OCI-LY7 (cell line): ENCODE measurements at regions not wholly inside any gene's neighbourhood (a gene's known extent, or its start where the extent isn't known, plus 50 kb on each side); places are given as distances from the start of the nearest gene placed in this dataset.

ENCODE experiments used
- BruUV-seq: library from RNA; stranded (reverse); fragments of 400-500 nt; replicated peaks from 2 replicates; lab custom pipeline; 2021; lab: Mats Ljungman, UMichigan
- CTCF ChIA-PET: fragments of 300-600 bp; sonication (Branson Sonifier 250); formaldehyde crosslinking; loops from one replicate; lab custom pipeline; 2022; ENCODE audit warnings: antibody characterized with exemption; ENCODE audit not compliant: unreplicated experiment; lab: Charles Lee
- POLR2A ChIA-PET: fragments of 300-600 bp; sonication (Branson Sonifier 250); formaldehyde crosslinking; loops from one replicate; lab custom pipeline; 2022; ENCODE audit warnings: antibody characterized with exemption; lab: Charles Lee
- DNase-seq: peaks from one replicate; pipeline ENCODE4 v3.0.0-alpha.2; 2015; ENCODE audit warnings: low spot score
- H2AFZ ChIP-seq: fragments of 200-600 bp; sonication (generic), shearing (Covaris generic); 2 replicates; pipeline ENCODE4 v1.6.1; 2014; ENCODE audit warnings: mild to moderate bottlenecking, antibody characterized with exemption, low read length, moderate library complexity
- H3K27ac ChIP-seq: fragments of 200-600 bp; sonication (generic); 2 replicates; pipeline ENCODE4 v1.5.1; 2014; ENCODE audit warnings: mixed run types, low read depth, mild to moderate bottlenecking, moderate library complexity, low read length, inconsistent platforms; ENCODE audit not compliant: poor library complexity, severe bottlenecking
- H3K36me3 ChIP-seq: fragments of 200-600 bp; sonication (generic); 2 replicates; pipeline ENCODE4 v1.6.1; 2014; ENCODE audit warnings: mild to moderate bottlenecking, antibody characterized with exemption, low read length, moderate library complexity, mixed read lengths; ENCODE audit not compliant: insufficient read depth
- H3K4me1 ChIP-seq: fragments of 200-600 bp; sonication (generic); 2 replicates; pipeline ENCODE4 v1.5.1; 2014; ENCODE audit warnings: mild to moderate bottlenecking, low read length; ENCODE audit not compliant: insufficient read depth, poor library complexity, severe bottlenecking
- H3K4me2 ChIP-seq: fragments of 200-600 bp; sonication (generic); 2 replicates; pipeline ENCODE4 v1.6.1; 2014; ENCODE audit warnings: mild to moderate bottlenecking, low read length
- H3K4me3 ChIP-seq: fragments of 200-600 bp; sonication (generic); 2 replicates; pipeline ENCODE4 v1.5.1; 2014; ENCODE audit warnings: mild to moderate bottlenecking, low read depth, low read length; ENCODE audit not compliant: poor library complexity, severe bottlenecking
- H3K79me2 ChIP-seq: fragments of 200-600 bp; sonication (generic); 2 replicates; pipeline ENCODE4 v1.6.1; 2016; ENCODE audit warnings: low read depth, mild to moderate bottlenecking, low read length, moderate library complexity, mixed read lengths; ENCODE audit not compliant: insufficient read depth
- H3K9me2 ChIP-seq: fragments of 200-600 bp; sonication (generic); 2 replicates; pipeline ENCODE4 v1.6.1; 2016; ENCODE audit warnings: mild to moderate bottlenecking, low read length, mixed read lengths; ENCODE audit not compliant: insufficient read depth
- H3K9me3 ChIP-seq: fragments of 200-600 bp; sonication (generic); 2 replicates; pipeline ENCODE4 v1.6.1; 2014; ENCODE audit warnings: mild to moderate bottlenecking, mixed run types, low read length, mixed read lengths
- H4K20me1 ChIP-seq: fragments of 200-600 bp; sonication (generic); 2 replicates; pipeline ENCODE4 v1.6.1; 2014; ENCODE audit warnings: mild to moderate bottlenecking, antibody characterized with exemption, low read length, moderate library complexity, mixed read lengths; ENCODE audit not compliant: insufficient read depth
- CTCF ChIP-seq: fragments of 200-600 bp; sonication (generic); conservative IDR thresholded peaks from 2 replicates; pipeline ENCODE4 v1.5.1; 2014; ENCODE audit warnings: mild to moderate bottlenecking, antibody characterized with exemption, low read length, moderate library complexity, mixed read lengths
- EZH2phosphoT487 ChIP-seq: fragments of 200-600 bp; sonication (generic); IDR thresholded peaks from 2 replicates; pipeline ENCODE4 v1.6.1; 2018; ENCODE audit warnings: low read depth, borderline replicate concordance, mild to moderate bottlenecking, mixed run types, antibody characterized with exemption, low read length, moderate library complexity, mixed read lengths
- intact Hi-C: fragments of 100-400 bp; cut with micrococcal nuclease; formaldehyde crosslinking; loops from one replicate; pipeline ENCODE4 v1.10.0; 2022; ENCODE audit not compliant: unreplicated experiment

GRCh38 chr7:85396676-85397075 lies 209.8 kb upstream of the SEMA3D start:
- ChIA-PET CTCF (no interaction called here), POLR2A (no interaction called here)
- no peak overlapping the region for H3K27ac ChIP-seq
- H3K79me2 ChIP-seq = no peaks in the 10 kb centered on the region
- intact Hi-C loops = no loop called here
- H3K36me3 ChIP-seq = no peaks in the 10 kb centered on the region
- H3K4me1 ChIP-seq = no peaks in the 10 kb centered on the region
- TF ChIP-seq CTCF (no peak), EZH2phosphoT487 (no peak)
- no peak overlapping the region for H3K4me3 ChIP-seq
- BruUV-seq = no TSS peak
- H3K9me2 ChIP-seq = no peaks in the 10 kb centered on the region; the same call in 1 of the 2 replicates
- no peak overlapping the region for H2AFZ ChIP-seq
- H4K20me1 ChIP-seq = no peaks in the 10 kb centered on the region
- H3K9me3 ChIP-seq = no peaks in the 10 kb centered on the region
- H3K4me2 ChIP-seq = no peak overlapping the region
- DNase-seq = no peak

GRCh38 chr7:85392789-85393188 lies 205.9 kb upstream of the SEMA3D start:
- Histone ChIP-seq H3K4me3 (no peak overlapping the region), H4K20me1 (no peaks in the 10 kb centered on the region), H3K36me3 (no peaks in the 10 kb centered on the region), H3K9me2 (no peaks in the 10 kb centered on the region; the same call in 1 of the 2 replicates), H3K27ac (no peak overlapping the region), H2AFZ (no peak overlapping the region), H3K4me1 (no peaks in the 10 kb centered on the region), H3K9me3 (no peaks in the 10 kb centered on the region), H3K79me2 (no peaks in the 10 kb centered on the region), H3K4me2 (no peak overlapping the region)
- CTCF ChIA-PET = no interaction called here
- POLR2A ChIA-PET = interaction anchor here (0.6 kb wide), 1 partner anchor 1117 kb away, joined by 3 read pairs; no protein-coding TSS in a partner anchor
- TF ChIP-seq EZH2phosphoT487 (no peak), CTCF (no peak)
- intact Hi-C loops = no loop called here
- no peak for DNase-seq
- no TSS peak for BruUV-seq

- DNase-seq = no peak
- H3K27ac ChIP-seq = no peak overlapping the region
- no peaks in the 10 kb centered on the region for H3K9me3 ChIP-seq
- POLR2A ChIA-PET = no interaction called here
- H2AFZ ChIP-seq = no peak overlapping the region
- TF ChIP-seq CTCF (no peak), EZH2phosphoT487 (no peak)
- intact Hi-C loops = no loop called here
- H3K36me3 ChIP-seq = no peaks in the 10 kb centered on the region
- H3K4me2 ChIP-seq = no peak overlapping the region
- no peaks in the 10 kb centered on the region for H3K4me1 ChIP-seq
- H3K9me2 ChIP-seq = no peaks in the 10 kb centered on the region; the same call in 1 of the 2 replicates
- BruUV-seq = no TSS peak
- H4K20me1 ChIP-seq = no peaks in the 10 kb centered on the region
- no peaks in the 10 kb centered on the region for H3K79me2 ChIP-seq
- CTCF ChIA-PET = no interaction called here
- no peak overlapping the region for H3K4me3 ChIP-seq
These were observed 205.5 kb upstream of the SEMA3D start for GRCh38 chr7:85392326-85392725.
